ENCODE measurements at regions not wholly inside any gene's neighbourhood (a gene's known extent, or its start where the extent isn't known, plus 50 kb on each side); places are given as distances from the start of the nearest gene placed in this dataset.

DNA sequence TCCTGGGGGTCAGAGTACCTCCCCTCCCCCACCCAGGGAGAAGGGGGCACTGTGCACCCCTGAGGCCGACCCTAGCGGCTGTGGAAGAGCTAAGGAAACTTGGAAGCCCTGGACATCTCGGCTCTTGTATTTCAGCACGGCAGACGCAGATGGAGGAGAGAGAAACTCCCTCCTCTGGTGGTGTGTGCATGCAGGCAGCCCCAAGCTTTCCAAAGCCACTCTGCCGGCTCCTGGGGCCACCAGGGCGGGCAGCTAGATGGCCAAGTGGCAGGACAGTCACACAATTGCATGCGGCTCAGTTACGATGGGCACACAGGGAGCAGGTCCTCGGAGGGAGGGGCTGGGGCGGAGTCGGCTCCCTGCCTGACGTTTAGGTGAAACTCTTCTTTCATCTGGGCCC is 195.5 kb downstream of the RBFOX3 start:
- no peaks in the 10 kb centered on the region for H3K9me3 ChIP-seq
- H3K4me3 ChIP-seq: no peak overlapping the region
- WGBS, 2 donors: 18 to 29% methylated on average over 5 to 13 of the region's 13 CpGs
- intact Hi-C loops (cut with DNase I): no loop called here
- no peaks in the 10 kb centered on the region for H3K36me3 ChIP-seq (replicated peaks in 1 of 2; ENCODE audit: insufficient read depth in 1 of 2, low read depth in 2 of 2)
- DNase-seq (no peak), ATAC-seq (no peak)
- no peak overlapping the region for H3K27ac ChIP-seq
- no peak for TF ChIP-seq POLR2A (IDR thresholded peaks at IDR 0.05)
- TF ChIP-seq, protein P1, sequence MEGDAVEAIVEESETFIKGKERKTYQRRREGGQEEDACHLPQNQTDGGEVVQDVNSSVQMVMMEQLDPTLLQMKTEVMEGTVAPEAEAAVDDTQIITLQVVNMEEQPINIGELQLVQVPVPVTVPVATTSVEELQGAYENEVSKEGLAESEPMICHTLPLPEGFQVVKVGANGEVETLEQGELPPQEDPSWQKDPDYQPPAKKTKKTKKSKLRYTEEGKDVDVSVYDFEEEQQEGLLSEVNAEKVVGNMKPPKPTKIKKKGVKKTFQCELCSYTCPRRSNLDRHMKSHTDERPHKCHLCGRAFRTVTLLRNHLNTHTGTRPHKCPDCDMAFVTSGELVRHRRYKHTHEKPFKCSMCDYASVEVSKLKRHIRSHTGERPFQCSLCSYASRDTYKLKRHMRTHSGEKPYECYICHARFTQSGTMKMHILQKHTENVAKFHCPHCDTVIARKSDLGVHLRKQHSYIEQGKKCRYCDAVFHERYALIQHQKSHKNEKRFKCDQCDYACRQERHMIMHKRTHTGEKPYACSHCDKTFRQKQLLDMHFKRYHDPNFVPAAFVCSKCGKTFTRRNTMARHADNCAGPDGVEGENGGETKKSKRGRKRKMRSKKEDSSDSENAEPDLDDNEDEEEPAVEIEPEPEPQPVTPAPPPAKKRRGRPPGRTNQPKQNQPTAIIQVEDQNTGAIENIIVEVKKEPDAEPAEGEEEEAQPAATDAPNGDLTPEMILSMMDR (IDR thresholded peaks at IDR 0.05): no peak
- peaks cover 3% of the 10 kb centered on the region for H3K4me1 ChIP-seq
- peaks cover 0 to 13% of the 10 kb centered on the region in 2 donors for H3K27me3 ChIP-seq

DNA sequence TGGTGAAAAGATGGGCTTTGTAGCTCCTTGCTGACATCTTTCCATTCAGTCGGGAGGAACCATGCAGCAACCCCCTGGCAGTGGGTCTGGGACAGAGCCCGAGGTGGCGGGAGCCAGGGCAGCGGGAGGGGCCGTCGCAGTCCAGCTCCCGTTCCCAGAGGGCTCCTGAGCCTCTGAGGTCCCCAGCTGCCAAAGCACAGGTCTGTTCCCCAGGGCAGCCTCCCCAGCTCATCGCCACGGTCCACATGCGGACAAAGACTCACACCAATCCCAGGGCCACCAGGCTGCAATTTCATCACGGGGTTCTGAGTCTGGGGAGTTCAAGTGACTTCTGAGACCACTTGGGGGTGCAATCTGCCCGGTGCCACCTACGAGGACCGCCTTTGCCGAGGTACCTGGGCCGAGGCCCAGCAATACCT is 196.0 kb downstream of the RBFOX3 start:
- Histone ChIP-seq H3K36me3 (replicated peaks in 1 of 2; ENCODE audit: insufficient read depth in 1 of 2, low read depth in 2 of 2) (no peaks in the 10 kb centered on the region), H3K9me3 (no peaks in the 10 kb centered on the region)
- intact Hi-C loops (cut with DNase I): no loop called here

DNA sequence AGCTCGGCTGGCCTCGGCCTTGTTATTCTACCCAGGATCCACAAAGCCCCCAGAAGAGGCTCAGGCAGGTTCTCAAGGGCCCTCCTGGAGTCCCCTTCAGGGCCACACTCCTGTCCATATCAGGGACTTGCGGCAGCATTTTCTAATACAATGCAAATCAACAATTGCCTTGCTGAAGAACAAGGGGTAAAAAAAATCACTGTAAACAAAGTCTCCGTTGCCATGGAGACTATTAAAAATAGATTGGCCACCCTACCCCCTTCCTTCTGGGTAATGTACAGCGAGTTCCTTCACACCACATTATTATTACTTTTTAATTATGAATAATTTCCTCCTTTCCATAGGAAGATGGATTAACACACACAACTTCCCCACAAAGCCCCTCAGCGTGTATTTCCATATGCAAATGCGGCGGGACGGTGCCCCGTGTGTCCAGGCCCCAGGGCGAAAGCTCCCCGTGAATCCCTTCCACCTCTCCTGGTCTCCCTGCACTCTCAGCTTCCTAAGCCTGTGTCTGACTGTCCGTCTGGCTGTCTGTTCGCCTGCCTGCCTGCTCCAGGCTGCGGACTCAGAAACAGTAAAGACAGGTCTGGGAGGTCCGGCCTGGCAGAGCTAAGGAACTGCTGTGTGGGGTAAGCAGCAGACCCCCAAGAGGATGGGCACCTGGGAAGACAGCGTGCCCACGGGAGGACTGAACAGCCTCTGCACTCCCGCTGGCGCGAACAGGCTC is 196.6 kb downstream of the RBFOX3 start:
- 37 to 48% methylated on average over 18 to 21 of the region's 21 CpGs for WGBS, 2 donors

More for the DNA sequence above, 196.0 kb downstream of the RBFOX3 start:
- TF ChIP-seq POLR2A (IDR thresholded peaks at IDR 0.05): no peak
- TF ChIP-seq, protein P1 (IDR thresholded peaks at IDR 0.05): no peak
- WGBS, 2 donors: 34 to 42% methylated on average over 14 to 16 of the region's 16 CpGs
- Histone ChIP-seq H3K4me3 (no peak overlapping the region), H3K27me3 (peaks cover 0 to 13% of the 10 kb centered on the region in 2 donors), H3K27ac (no peak overlapping the region), H3K4me1 (peaks cover 3% of the 10 kb centered on the region)
- DNase-seq: no peak
- no peak for ATAC-seq

DNA sequence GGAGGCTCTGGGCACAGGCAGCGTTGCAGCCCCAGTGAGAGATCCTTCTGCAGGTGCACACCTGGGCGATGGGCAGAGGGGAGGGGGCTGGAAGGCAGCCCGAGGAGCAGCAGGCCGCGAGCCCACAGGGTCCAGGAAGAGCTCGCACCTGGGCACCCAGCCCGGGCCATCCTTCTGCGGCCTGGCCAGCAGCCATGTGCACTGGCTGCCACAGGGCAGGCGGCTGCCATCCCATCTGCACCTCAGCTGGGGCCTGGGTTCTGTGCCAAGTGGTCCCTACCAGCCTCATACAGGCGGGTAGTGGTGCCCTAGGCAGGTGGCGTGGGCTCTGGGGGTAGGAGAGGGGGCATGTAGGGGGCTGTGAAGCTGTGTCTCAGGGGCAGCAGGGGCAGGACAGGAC is 197.2 kb downstream of the RBFOX3 start:
- Histone ChIP-seq H3K27me3 (peaks cover 0 to 13% of the 10 kb centered on the region in 2 donors), H3K4me3 (no peak overlapping the region)
- intact Hi-C loops (cut with DNase I): no loop called here

More for the DNA sequence above, 196.6 kb downstream of the RBFOX3 start:
- Histone ChIP-seq H3K4me3 (no peak overlapping the region), H3K36me3 (replicated peaks in 1 of 2; ENCODE audit: insufficient read depth in 1 of 2, low read depth in 2 of 2) (no peaks in the 10 kb centered on the region), H3K9me3 (no peaks in the 10 kb centered on the region), H3K4me1 (peaks cover 3% of the 10 kb centered on the region), H3K27ac (no peak overlapping the region), H3K27me3 (peaks cover 0 to 13% of the 10 kb centered on the region in 2 donors)
- intact Hi-C loops (cut with DNase I): no loop called here
- no peak for ATAC-seq
- TF ChIP-seq, protein P1 (IDR thresholded peaks at IDR 0.05): no peak
- TF ChIP-seq POLR2A (IDR thresholded peaks at IDR 0.05): no peak
- no peak for DNase-seq

More for the DNA sequence above, 197.2 kb downstream of the RBFOX3 start:
- H3K9me3 ChIP-seq: no peaks in the 10 kb centered on the region
- no peak for ATAC-seq
- no peak overlapping the region for H3K27ac ChIP-seq
- no peak for TF ChIP-seq POLR2A (IDR thresholded peaks at IDR 0.05)
- TF ChIP-seq, protein P1 (IDR thresholded peaks at IDR 0.05): no peak
- peaks cover 3% of the 10 kb centered on the region for H3K4me1 ChIP-seq
- WGBS, 2 donors: 0 to 20% methylated on average over 2 to 11 of the region's 11 CpGs
- peak in 3 of 4 donors; percentile 39 to 59 (median 52) for DNase-seq
- H3K36me3 ChIP-seq (replicated peaks in 1 of 2; ENCODE audit: insufficient read depth in 1 of 2, low read depth in 2 of 2): no peaks in the 10 kb centered on the region

Measured in body of pancreas (tissue), 4 donors.